GM12878 (cell line): ENCODE measurements at regions not wholly inside any gene's neighbourhood (a gene's known extent, or its start where the extent isn't known, plus 50 kb on each side); places are given as distances from the start of the nearest gene placed in this dataset.

ENCODE experiments used
- CTCF ChIP-seq, 3 experiments: IDR thresholded peaks in 2 of 3; conservative IDR thresholded peaks in 1 of 3; 2 replicates each; pipeline ENCODE4 v1.5.1; 2011; ENCODE audit warnings: low read depth in 3 of 3, low read length in 3 of 3, mild to moderate bottlenecking in 3 of 3, control low read depth in 2 of 3, moderate library complexity in 2 of 3, inconsistent platforms in 1 of 3, mixed read lengths in 1 of 3; ENCODE audit not compliant: control insufficient read depth in 2 of 3, insufficient read depth in 1 of 3; ENCODE audit errors: extremely low read depth in 1 of 3
- SIX5 ChIP-seq: IDR thresholded peaks from 2 replicates; pipeline ENCODE4 v1.6.1; 2011; ENCODE audit warnings: mild to moderate bottlenecking, low read depth, low read length, moderate library complexity; ENCODE audit not compliant: severe bottlenecking

DNA sequence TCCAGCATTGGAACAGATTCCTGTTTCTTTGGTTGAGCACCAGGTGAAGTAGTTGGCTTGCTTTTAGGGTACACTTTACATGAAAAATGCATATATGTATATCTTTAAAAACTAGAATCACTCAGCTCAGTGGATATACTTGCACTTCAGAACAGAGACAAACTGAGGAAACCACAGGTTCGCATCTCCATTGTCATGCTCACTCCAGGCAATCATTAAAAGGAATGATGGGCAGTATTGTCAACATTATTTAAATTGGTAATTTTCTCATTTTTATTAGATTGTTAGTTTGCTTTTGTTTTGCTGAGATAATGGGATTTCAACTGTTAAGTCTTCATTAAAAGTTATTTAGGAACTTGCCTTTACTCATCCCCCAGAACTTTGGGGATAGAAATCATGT is 71.0 kb upstream of the NELL2 start:
- TF ChIP-seq CTCF (IDR thresholded peaks at IDR 0.05 in 2 of 3, conservative IDR thresholded peaks at IDR 0.05 in 1 of 3; ENCODE audit: control insufficient read depth in 2 of 3, extremely low read depth in 1 of 3, insufficient read depth in 1 of 3, low read depth in 3 of 3, low read length in 3 of 3) (no peak), SIX5 (no peak)
